ENCODE measurements at regions not wholly inside any gene's neighbourhood (a gene's known extent, or its start where the extent isn't known, plus 50 kb on each side); places are given as distances from the start of the nearest gene placed in this dataset.

GRCh38 chr5:92761585-92761984 lies 819.4 kb downstream of the NR2F1-AS1 start:
- TF ChIP-seq, protein P1, sequence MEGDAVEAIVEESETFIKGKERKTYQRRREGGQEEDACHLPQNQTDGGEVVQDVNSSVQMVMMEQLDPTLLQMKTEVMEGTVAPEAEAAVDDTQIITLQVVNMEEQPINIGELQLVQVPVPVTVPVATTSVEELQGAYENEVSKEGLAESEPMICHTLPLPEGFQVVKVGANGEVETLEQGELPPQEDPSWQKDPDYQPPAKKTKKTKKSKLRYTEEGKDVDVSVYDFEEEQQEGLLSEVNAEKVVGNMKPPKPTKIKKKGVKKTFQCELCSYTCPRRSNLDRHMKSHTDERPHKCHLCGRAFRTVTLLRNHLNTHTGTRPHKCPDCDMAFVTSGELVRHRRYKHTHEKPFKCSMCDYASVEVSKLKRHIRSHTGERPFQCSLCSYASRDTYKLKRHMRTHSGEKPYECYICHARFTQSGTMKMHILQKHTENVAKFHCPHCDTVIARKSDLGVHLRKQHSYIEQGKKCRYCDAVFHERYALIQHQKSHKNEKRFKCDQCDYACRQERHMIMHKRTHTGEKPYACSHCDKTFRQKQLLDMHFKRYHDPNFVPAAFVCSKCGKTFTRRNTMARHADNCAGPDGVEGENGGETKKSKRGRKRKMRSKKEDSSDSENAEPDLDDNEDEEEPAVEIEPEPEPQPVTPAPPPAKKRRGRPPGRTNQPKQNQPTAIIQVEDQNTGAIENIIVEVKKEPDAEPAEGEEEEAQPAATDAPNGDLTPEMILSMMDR (IDR thresholded peaks at IDR 0.05; ENCODE audit: low read length): no peak
- TF ChIP-seq EZH2 (IDR thresholded peaks at IDR 0.05; ENCODE audit: borderline replicate concordance, low read length): no peak

All from OCI-LY1 (cell line).